NCI-H2171 (cell line): ENCODE measurements at regions not wholly inside any gene's neighbourhood (a gene's known extent, or its start where the extent isn't known, plus 50 kb on each side); places are given as distances from the start of the nearest gene placed in this dataset.
A peak's percentile ranks its signal among the peaks of the same experiment; 100 is the strongest.
"Not testable (repeated sequence)": the region's sequence is repeated elsewhere in the genome, so short reads cannot be mapped to it uniquely, and the experiment has no call there.

Source experiments
- DNase-seq: peaks from one replicate; lab custom pipeline; 2025; lab: John Stamatoyannopoulos, UW

DNA sequence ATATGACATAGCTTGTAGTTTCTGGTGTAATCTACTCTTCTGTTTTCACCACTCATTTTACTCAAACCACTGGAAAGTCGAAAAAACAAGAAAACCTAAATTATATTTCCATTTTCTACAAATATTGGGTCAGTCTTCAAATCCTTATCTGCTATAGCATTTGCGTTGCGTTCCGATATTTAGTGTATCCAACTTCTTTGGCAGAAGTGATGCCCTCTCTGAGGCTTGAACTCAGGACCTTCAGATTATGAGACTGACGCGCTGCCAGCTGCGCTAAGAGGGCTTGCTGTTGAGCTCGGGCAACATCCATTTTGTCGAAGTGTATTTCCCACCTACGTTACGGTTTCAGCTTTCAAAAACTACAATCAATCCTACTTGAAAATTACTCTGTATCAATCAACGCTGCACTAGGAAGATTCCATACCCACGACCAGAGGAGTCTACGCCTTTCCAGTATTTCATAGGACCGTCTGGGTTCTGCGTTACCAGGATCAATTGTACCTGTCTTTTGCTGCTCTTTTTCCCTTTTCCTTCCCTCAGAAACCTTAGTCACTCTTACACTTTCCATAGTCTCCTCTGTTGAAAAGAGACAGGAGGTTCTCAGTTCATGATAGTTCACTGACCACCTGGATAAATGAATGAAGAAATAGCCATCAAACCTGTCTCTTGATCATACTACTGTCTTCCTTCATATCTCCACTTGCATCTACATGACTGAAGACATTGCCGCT, 140.5 kb upstream of the ZNF322 start:
- DNase-seq = not testable (repeated sequence)

DNA sequence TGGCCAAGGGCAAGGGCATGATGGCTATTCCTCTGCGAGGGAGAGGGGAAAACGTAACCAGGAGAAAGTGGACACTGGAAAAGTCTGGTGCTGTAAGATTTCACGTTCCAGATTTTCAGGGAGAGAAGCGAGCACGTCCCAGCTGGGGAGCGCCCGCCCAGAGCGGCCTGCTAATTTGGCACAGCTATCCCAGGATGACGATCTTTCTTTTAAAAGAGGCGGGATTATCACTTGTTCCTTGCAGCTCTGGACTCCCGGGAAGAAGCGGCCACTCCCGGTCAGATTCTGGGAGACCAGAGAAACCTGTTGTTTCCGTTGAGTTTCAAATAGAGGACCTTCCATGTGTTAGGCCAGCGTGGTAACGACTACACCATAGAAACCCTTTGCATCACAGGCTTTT, 144.2 kb upstream of the ZNF322 start:
- DNase-seq = not testable (repeated sequence)

DNA sequence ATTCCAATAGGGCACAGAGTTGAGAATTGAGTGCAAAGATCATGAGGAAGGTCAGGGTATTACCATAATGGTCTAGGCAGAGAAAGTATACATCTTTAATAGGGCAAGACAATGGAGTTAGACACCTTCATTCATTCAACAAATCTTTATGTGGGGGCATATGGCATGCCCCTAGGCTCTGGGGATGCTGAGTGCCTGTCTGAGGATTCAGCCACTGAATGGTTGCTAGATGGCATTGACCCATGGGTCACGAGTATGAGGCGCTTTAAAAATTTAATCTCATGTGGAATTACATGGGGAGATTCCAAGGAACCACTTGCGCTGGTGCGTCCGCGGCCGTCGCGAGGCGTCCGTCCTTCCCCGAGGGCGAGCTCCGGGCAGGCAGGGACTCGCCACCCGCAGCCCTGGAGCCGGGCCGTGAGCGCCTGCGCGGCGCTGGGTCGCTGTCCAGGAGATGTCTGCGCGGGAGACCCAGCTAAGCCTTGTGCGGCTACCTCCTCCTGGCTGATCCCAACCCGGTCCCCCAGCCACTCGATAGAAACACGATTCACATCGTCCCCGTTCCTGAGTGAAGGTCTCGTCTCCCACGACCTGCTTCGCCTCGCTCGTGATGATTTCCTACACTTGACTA, 152.1 kb upstream of the ZNF322 start:
- DNase-seq = not testable (repeated sequence)

DNA sequence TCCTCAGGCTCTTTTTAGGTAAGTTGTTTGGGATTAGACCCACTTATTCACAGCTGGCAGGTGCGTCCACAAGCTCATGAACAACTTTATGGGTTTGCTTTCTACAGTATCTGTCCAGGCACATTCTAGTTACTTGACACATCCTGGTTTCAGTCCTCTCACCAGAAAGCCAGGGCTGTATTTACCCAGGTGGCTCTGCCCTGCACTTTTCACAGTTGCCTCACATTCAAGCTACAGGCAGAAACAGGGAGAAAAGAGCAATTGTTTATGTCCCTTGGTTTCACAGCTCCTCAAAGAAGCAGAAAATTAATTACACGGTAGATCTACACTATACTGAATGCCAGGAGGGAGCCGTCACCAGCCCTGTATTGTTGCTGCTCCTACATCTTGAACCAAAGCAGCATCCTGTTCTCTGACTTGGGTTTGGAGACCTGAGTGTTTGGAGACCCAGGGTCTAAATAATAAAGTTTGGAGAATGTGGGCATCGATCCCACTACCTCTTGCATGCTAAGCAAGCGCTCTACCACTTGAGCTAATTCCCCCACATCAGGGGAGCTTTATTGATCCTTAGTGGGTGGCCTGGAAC, 159.2 kb upstream of the ZNF322 start:
- DNase-seq = not testable (repeated sequence)

DNA sequence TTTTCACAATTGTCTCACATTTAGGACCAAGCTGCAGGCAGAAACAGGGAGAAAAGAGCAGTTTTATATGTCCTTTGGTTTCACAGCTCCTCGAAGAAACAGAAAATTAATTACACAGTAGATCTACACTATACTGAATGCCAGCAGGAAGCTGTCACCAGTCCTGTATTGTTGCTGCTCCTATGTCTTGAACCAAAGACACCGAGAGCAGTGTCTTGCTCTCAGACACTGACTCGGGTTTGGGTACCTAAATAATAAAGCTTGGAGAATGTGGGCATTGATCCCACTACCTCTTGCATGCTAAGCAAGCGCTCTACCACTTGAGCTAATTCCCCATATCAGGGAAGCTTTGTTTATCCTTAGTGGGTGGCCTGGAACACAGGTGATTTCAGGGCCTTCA, 168.4 kb upstream of the ZNF322 start:
- not testable (repeated sequence) for DNase-seq

DNA sequence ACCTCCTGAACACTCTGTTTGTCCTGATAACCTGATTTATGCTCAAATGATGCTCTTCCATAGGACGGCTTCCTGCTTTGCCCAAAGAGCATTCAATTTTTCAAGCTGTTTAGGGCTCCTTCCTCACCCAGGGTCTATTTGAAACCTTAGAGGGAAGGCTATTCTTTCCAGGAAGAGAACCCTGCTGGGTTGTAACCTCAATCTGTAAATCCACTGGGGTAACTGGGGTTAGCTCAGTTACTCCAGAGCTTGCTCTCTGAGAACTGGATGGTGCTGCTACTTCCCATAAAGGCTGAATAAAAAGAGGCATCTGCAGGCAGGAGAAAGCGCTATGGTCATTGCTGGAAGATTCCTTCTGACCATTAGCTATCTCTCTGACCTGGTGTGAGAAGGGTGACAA, 169.9 kb upstream of the ZNF322 start:
- DNase-seq = not testable (repeated sequence)

DNA sequence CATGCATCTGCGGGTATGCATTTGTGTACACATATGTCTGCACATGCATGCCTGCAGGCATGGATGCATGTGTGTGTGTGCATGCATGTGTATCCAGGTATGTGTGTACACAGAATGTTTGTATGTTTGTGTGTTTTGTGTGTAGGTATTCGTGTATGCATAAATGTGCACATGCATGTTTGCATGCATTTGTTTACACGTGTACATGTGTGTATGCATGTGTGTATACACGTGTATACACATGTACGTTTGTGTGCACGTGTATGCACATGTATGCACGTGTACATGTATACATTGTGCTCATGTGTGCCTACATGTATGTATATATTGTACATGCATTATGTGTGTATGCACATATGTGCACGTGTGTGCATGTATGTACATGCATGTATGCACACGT, 171.4 kb upstream of the ZNF322 start:
- DNase-seq = not testable (repeated sequence)

DNA sequence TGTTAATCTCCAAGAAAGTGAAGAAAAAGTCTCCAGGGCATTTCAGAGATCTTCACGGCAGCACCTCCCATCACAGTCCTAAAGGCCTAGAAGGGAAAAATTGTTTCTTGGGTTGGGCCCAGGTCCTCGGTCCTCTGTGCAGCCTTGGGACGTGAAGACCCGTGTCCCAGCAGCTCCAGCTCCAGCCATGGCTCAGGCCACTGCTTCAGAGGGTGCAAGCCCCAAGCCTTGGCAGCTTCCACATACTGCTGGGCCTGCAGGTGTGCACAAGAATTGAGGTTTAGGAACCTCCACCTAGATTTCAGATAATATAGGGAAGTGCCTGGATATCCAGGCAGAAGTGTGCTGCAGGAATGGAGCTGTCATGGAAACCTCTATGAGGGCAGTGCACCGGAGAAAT, 176.2 kb upstream of the ZNF322 start:
- not testable (repeated sequence) for DNase-seq

DNA sequence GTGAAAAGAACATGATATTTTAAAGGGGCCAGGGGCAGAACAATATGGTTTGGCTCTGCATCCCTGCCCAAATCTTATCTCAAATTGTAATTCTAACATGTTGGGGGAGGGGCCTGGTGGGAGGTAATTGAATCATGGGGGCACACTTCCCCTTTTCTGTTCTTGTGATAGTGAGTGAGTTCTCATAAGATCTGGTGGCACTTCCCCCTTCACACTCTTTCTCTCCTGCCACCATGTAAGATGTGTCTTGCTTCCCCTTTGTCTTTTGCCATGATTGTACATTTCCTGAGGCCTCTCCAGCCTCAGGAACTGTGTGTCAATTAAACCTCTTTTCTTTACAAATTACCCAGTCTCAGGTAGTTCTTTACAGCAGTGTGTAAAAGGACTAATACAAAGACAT, 177.1 kb upstream of the ZNF322 start:
- not testable (repeated sequence) for DNase-seq

DNA sequence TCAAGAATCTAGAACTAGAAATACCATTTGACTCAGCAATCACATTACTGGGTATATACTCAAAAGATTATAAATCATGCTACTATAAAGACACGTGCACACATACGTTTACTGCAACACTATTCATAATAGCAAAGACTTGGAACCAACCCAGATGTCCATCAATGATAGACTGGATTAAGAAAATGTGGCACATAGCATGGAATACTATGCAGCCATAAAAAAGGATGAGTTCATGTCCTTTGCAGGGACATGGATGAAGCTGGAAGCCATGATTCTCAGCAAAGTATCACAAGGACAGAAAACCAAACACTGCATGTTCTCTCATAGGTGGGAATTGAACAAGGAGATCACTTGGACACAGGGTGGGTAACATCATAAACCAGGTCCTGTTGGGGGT, 185.3 kb upstream of the ZNF322 start:
- not testable (repeated sequence) for DNase-seq

DNA sequence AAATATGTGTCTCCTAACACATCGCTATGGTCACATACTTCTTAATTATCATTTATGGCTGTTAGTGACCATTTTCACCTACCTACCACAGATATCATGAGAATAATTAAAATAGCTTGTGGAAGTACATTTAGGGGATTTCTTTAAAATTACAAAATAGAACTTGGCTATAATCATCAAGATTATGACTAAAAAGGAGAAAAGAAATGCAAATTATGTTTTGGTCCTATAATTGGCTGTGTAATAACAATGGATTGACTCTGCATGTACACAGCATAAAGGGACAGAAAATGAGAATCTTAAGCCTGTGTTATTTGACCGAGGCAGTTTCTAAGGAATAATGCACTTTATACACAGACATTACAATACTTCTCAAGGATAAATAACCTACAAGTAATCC, 197.7 kb upstream of the ZNF322 start:
- not testable (repeated sequence) for DNase-seq

DNA sequence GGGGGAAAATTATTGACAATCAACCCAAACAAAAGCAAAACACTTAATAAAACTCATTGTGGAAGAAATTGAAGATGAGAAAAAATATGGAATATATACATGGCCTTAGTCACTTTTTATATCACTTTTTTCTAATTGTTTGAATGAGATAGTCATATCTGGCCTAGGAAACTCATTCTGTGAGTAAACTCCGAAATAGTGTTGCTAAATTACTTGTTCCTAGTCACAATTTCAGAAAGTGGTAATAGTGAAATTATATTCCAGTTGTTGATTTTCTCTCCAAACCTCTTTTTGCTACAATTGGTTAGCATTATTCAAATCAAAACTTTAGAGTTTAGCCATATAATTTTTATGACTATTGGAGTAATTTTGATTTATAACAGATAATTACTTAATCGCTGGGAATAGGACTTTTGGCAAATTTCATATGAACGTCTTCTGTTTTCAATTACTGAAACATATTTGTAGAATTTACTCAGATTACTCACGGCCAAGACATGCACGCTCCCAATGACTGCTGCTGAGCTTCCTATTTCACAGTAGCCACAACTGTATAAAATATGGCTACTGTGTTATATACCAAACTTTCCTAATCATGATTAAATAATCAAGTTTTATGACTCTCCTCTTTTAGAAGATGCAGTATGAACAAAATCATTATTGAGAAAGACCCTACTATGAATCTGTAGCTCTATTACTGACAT, 199.7 kb upstream of the ZNF322 start:
- not testable (repeated sequence) for DNase-seq

DNA sequence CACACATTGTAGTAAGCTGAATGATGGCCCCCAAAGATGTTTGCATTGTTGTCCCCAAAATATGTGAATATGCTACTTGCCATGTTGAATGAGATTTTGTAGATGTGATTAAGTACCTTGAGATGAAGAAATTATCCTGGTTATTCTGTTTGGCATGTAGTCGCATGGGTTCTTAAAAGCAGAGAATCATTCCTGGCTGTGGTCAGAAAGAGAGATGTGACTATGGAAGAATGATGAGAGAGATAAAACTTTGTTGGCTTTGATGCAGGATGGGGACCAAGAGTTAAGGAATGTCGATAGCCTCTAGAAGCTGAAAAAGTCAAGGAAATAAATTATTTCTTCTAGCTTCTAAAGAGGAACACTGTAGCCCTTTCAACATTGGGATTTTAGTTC, 200.2 kb upstream of the ZNF322 start:
- DNase-seq = not testable (repeated sequence)

DNA sequence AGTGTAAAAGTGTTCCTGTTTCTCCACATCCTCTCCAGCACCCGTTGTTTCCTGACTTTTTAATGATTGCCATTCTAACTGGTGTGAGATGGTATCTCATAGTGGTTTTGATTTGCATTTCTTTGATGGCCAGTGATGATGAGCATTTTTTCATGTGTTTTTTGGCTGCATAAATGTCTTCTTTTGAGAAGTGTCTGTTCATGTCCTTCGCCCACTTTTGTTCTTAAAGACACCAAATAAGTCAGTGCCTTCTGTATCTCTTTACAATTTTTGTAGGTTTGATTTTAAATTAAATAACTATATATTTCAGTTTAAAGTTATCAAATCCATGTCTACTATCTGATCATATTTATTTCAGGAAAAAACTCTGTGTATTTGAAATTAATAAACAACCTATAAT, 202.4 kb upstream of the ZNF322 start:
- DNase-seq = not testable (repeated sequence)

DNA sequence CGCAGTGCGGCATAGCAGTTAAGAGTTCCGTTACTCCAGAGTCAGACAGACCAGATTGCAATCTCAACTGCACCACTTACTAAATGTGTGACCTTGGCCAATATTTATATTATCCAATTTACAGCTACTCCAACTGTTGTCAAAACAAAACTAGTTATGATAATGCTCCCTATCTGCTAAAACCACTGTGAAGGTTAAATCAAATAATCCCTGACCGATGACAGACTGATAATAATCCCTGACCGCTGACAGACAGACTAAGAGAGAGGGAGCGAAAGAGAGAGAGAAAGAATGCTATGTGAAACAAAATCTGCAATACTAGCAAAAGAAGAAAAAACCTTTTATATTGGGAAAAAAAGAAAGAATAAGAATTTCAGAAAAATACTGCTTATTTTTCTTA, 204.1 kb upstream of the ZNF322 start:
- not testable (repeated sequence) for DNase-seq

DNA sequence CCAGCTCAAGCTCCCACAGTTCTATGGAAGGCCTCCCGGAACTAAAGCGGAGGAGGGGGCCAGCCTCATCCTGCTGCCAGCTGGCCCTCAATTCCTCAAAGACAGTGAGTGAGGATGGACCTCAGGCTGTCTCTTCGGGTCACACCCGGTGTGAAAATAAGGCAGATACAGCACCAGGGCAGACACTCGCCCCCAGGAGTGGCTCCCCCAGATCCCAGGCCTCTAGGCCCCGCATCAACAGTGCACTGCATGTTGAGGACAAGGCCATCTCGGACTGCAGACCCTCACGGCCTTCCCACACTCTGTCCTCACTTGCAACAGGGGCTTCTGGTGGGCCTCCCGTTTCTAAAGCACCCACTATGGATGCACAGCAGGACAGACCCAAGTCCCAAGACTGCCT, 239.2 kb upstream of the ZNF322 start:
- not testable (repeated sequence) for DNase-seq

DNA sequence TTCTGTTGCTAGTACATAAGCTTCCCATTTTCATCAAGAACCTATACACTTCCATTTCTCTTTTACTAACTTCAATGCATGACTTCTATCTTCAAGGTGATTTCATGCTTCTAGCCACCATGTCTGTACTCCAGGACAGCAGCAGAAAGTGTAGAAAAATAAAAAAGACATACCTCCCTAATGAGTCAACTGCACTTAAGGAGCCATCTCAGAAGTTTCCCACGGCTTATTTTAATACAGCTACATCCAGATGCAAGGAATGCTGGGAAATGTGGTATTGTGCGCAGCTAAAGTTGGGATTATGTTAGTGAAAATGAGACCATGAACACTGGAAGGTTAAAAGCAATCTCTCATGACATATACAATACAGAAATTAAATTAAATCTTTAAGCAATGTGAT, 264.7 kb upstream of the ZNF322 start:
- DNase-seq = not testable (repeated sequence)

DNA sequence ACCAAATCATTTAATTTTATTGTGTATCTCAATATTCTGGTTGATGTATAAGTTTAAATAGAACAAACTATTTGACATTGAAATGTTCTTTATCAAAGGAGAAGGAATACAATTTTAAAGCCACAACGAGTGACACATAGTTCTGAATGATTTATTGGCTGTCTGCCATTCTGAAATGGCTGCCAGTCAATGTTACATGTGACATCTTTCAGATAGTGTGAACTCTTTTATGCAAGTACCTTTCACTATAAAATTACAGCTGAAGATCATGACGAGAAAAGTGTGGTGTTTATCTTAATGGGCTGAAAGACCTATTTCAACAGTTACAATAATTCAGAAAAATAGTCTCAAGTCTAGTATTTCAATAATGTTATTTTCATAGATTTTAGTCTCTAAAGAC, 268.6 kb upstream of the ZNF322 start:
- DNase-seq = not testable (repeated sequence)

DNA sequence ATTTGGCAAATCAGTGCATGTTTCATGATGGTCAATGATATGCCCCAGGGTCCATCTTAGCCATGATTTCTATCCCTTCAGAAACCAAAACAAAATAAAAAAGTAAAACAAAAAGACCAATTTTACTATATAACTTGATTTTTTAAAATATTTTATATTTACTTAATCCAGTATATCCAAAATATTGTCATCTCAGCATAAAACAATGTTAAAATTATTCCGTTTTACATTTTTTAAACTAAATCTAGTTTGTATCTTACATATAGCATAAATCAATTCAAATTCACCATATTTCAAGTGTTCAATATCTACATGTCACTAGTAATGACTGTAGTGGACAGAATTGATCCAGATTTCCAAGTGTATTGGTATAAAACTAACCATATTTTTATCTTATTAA, 277.7 kb upstream of the ZNF322 start:
- DNase-seq = not testable (repeated sequence)

DNA sequence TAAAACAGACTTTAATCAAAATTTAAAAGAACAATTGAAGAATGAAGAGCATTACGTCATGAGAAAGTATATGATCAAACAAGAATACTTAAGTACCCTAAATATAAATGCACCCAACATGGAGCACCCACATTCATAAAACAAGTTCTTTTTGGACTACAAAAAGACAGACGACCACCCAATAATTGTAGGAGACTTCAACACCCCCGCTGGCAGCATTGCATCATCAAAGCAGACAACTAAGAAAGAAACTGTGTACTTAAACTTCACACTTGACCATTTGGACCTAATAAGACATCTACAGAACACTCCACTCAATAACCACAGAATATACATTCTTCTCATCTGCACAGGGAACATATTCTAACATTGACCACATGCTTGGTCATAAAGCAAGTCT, 291.7 kb upstream of the ZNF322 start:
- not testable (repeated sequence) for DNase-seq

DNA sequence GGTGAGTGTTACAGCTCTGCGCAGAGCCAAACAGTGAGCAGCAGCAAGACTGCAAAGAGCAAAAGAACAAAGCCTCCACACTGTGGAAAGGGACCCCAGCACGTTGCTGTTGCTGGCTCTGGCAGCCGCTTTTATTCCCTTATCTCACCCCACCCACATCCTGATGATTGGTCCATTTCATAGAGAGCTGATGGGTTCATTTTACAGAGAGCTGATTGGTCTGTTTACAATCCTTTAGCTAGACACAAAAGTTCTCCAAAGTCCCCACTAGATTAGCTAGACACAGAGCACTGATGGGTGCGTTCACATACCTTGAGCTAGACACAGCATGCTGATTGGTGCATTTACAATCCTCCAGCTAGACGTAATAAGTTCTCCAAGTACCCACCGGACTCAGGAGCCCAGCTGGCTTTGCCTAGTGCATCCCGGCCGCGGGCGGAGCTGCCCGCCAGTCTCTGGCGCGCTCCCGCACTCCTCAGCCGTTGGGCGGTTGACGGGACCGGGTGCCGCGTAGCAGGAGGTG, 291.4 kb upstream of the PRSS16 start:
- DNase-seq = peak; percentile 48

DNA sequence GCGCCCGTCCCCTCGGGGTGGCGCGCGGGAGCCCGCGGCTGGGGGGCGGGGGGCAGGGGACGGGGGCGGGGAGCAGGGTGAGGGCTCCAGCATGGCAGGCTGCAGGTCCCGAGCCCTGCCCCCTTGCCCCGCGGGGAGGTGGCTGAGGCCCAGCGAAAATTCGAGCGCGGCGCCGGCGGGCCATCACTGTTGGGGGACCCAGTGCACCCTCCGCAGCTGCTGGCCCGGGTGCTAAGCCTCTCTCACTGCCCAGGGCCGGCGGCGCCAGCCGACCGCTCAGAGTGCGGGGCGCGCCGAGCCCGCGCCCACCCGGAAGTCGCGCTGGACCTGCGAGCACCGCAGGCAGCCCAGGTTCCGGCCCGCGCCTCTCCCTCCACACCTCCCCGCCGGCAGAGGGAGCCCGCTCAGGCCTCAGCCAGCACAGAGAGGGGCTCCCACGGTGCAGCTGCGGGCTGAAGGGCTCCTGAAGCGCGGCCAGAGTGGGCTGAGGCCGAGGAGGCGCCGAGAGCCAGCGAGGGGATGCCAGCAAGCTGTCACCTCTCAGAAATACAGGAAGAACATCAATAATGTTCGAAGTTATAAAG, 290.8 kb upstream of the PRSS16 start:
- peak; percentile 34 for DNase-seq
